ENCODE measurements at regions not wholly inside any gene's neighbourhood (a gene's known extent, or its start where the extent isn't known, plus 50 kb on each side); places are given as distances from the start of the nearest gene placed in this dataset.

DNA sequence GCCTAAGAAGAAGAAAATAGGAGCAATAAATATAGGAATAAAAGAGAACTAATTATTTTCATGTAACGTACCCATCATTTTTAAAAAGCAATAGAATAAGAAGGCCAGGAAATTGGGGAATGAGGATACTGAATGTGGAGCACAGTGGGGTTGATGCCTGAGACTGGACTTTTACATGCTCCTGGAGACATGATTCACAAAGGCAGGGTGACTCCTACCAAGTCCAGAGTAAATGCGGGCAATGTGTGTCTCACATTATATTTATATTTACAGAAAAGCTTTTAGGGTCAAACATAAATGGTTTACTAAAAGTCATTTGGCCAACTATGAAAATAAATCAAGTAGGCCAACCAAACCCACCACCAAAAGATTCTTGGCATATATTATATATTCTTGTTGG is 87.9 kb upstream of the COL5A2 start:
- WGBS, 2 donors = 46 to 47% methylated on average over 2 of the region's 2 CpGs
- Histone ChIP-seq H3K4me1 (no peaks in the 10 kb centered on the region), H3K4me3 (no peak overlapping the region), H3K36me3 (ENCODE audit: low read depth, missing control alignments) (no peaks in the 10 kb centered on the region), H3K9me3 (no peaks in the 10 kb centered on the region), H3K27me3 (no peaks in the 10 kb centered on the region), H3K27ac (no peak overlapping the region)
- no peak for DNase-seq
- TF ChIP-seq, protein P1, sequence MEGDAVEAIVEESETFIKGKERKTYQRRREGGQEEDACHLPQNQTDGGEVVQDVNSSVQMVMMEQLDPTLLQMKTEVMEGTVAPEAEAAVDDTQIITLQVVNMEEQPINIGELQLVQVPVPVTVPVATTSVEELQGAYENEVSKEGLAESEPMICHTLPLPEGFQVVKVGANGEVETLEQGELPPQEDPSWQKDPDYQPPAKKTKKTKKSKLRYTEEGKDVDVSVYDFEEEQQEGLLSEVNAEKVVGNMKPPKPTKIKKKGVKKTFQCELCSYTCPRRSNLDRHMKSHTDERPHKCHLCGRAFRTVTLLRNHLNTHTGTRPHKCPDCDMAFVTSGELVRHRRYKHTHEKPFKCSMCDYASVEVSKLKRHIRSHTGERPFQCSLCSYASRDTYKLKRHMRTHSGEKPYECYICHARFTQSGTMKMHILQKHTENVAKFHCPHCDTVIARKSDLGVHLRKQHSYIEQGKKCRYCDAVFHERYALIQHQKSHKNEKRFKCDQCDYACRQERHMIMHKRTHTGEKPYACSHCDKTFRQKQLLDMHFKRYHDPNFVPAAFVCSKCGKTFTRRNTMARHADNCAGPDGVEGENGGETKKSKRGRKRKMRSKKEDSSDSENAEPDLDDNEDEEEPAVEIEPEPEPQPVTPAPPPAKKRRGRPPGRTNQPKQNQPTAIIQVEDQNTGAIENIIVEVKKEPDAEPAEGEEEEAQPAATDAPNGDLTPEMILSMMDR (IDR thresholded peaks at IDR 0.05) = no peak
- no peak for TF ChIP-seq POLR2A (IDR thresholded peaks at IDR 0.05)
- intact Hi-C loops (cut with DNase I; ENCODE audit: low total_unique reads) = no loop called here

DNA sequence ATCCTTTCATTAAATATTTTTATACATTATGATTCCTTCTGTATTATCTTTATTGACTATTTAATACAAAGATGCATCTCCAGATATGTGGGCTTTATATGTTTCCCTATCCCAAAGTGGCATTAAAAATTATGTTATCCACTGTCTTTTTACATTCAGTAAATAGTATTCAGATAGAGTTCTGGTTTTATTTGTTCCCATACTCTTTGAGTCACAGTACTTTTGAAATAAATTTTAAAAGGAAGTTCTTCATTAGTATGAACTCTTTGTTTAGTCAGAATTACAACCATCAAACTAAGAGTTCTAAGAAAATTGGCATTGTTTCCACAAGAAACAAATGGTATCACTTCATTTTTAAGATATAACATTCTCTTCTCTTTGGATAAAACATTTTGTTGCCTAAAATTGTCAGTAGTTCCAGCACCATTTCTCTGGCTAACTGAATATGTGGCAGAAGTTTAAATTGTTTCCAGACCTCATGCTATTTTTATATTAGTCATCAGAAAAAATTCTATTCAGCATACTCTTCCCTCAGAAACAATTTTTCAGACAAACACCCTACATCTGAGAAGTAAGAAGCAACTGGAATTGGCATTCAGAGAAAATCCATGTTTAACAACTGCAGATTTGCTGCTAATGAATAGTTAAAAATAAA is 88.5 kb upstream of the COL5A2 start:
- Histone ChIP-seq H3K27ac (no peak overlapping the region), H3K27me3 (no peaks in the 10 kb centered on the region), H3K36me3 (ENCODE audit: low read depth, missing control alignments) (no peaks in the 10 kb centered on the region), H3K4me3 (no peak overlapping the region), H3K9me3 (no peaks in the 10 kb centered on the region), H3K4me1 (no peaks in the 10 kb centered on the region)
- intact Hi-C loops (cut with DNase I; ENCODE audit: low total_unique reads) = no loop called here
- no peak for TF ChIP-seq POLR2A (IDR thresholded peaks at IDR 0.05)
- TF ChIP-seq, protein P1 (IDR thresholded peaks at IDR 0.05) = no peak
- no peak for DNase-seq

DNA sequence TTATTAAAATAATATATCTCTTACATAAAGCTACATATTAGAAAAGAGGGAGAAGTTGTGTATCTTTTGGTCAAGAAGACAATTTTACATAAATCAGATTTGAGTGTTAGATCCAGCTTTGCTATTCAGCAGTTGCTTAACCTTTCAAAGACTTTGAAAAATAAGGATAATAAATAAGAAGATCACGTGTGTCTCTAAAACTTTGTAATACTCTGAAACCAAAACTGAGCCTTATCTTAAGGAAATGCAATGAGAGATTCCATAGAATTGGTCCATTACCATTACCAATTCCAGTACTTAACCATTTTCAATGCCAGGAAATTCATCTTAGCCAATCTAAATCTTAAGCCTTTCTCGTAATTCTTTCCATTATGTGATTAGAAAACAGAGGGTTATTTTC is 89.2 kb upstream of the COL5A2 start:
- H3K4me1 ChIP-seq = no peaks in the 10 kb centered on the region
- H3K36me3 ChIP-seq (ENCODE audit: low read depth, missing control alignments) = no peaks in the 10 kb centered on the region
- no peak for DNase-seq
- H3K4me3 ChIP-seq = no peak overlapping the region
- no peaks in the 10 kb centered on the region for H3K9me3 ChIP-seq
- no peak overlapping the region for H3K27ac ChIP-seq
- no peaks in the 10 kb centered on the region for H3K27me3 ChIP-seq
- no peak for TF ChIP-seq POLR2A (IDR thresholded peaks at IDR 0.05)
- TF ChIP-seq, protein P1 (IDR thresholded peaks at IDR 0.05) = no peak
- intact Hi-C loops (cut with DNase I; ENCODE audit: low total_unique reads) = no loop called here
- WGBS, 2 donors = 88 to 92% methylated on average over 2 of the region's 2 CpGs

DNA sequence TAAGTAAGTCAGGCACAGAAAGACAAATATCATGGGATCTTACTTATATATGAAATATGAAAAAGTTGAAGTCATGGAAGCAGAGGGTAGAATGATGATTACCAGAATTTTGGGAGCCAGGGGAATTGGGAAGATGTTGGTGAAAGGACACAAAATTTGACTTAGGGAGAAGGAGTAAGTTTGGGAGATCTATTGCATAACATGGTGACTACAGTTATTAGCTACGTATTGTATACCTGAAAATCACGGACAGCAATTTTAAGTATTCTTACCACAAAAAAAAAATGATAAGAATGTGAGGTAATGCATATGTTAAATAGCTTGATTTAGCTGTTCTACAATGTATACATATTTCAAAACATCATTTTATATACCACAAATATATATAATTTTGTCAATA is 94.2 kb upstream of the COL5A2 start:
- no peaks in the 10 kb centered on the region for H3K4me1 ChIP-seq
- H3K27me3 ChIP-seq = no peaks in the 10 kb centered on the region
- H3K4me3 ChIP-seq = no peak overlapping the region
- WGBS, 2 donors = 43 to 47% methylated on average over 2 of the region's 2 CpGs
- DNase-seq = no peak
- no peak overlapping the region for H3K27ac ChIP-seq
- no peaks in the 10 kb centered on the region for H3K36me3 ChIP-seq (ENCODE audit: low read depth, missing control alignments)
- TF ChIP-seq, protein P1 (IDR thresholded peaks at IDR 0.05) = no peak
- no peak for TF ChIP-seq POLR2A (IDR thresholded peaks at IDR 0.05)
- H3K9me3 ChIP-seq = no peaks in the 10 kb centered on the region
- intact Hi-C loops (cut with DNase I; ENCODE audit: low total_unique reads) = no loop called here

DNA sequence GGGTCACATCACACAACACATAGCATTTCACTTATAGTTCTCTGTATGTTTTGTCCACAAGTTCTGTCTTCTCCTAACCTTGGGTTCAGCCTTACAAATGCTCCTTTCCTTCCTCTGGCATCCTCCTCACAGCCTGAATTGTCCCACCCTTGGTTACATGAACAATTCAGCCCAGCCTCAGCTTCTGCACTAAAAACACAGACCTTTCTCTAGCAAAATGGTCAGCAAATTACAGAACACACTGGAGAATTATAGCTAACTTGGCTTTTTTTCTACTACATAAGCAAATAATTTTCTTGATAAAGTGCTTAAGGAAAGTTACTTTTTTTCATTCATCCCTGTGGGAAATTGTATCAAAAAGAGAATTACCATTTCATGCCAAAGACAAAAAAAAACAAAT is 94.8 kb upstream of the COL5A2 start:
- H3K9me3 ChIP-seq = no peaks in the 10 kb centered on the region
- no peaks in the 10 kb centered on the region for H3K36me3 ChIP-seq (ENCODE audit: low read depth, missing control alignments)
- H3K27me3 ChIP-seq = no peaks in the 10 kb centered on the region
- intact Hi-C loops (cut with DNase I; ENCODE audit: low total_unique reads) = no loop called here
- DNase-seq = no peak
- H3K4me3 ChIP-seq = no peak overlapping the region
- no peaks in the 10 kb centered on the region for H3K4me1 ChIP-seq
- TF ChIP-seq, protein P1 (IDR thresholded peaks at IDR 0.05) = no peak
- no peak for TF ChIP-seq POLR2A (IDR thresholded peaks at IDR 0.05)
- H3K27ac ChIP-seq = no peak overlapping the region
